HG03442 (cell line): ENCODE measurements at regions not wholly inside any gene's neighbourhood (a gene's known extent, or its start where the extent isn't known, plus 50 kb on each side); places are given as distances from the start of the nearest gene placed in this dataset.

Experiments used
- ATAC-seq: cut with Tn5 transposase; IDR thresholded peaks from one replicate; pipeline ENCODE4 v1.9.1; 2021; ENCODE audit warnings: mild to moderate bottlenecking, moderate library complexity; ENCODE audit not compliant: unreplicated experiment

GRCh38 chr4:153997516-153997915 lies 208.6 kb upstream of the SFRP2 start:
- ATAC-seq = no peak

- ATAC-seq = no peak
Measured at GRCh38 chr4:153989505-153989904, 200.6 kb upstream of the SFRP2 start.

GRCh38 chr4:153988492-153989363 lies 199.8 kb upstream of the SFRP2 start:
- no peak for ATAC-seq

GRCh38 chr4:153987291-153987690 lies 198.4 kb upstream of the SFRP2 start:
- no peak for ATAC-seq

GRCh38 chr4:153976954-153977353 lies 188.1 kb upstream of the SFRP2 start:
- no peak for ATAC-seq

GRCh38 chr4:153974452-153974851 lies 185.6 kb upstream of the SFRP2 start:
- no peak for ATAC-seq

- no peak for ATAC-seq
Measured at GRCh38 chr4:153973942-153974341, 185.1 kb upstream of the SFRP2 start.

- ATAC-seq = no peak
Measured at GRCh38 chr4:153971899-153972298, 183.0 kb upstream of the SFRP2 start.

GRCh38 chr4:153970169-153970568 lies 181.3 kb upstream of the SFRP2 start:
- no peak for ATAC-seq

GRCh38 chr4:153969542-153969941 lies 180.7 kb upstream of the SFRP2 start:
- ATAC-seq = no peak

GRCh38 chr4:153966641-153967040 lies 177.8 kb upstream of the SFRP2 start:
- ATAC-seq = no peak

- ATAC-seq = no peak
Measured at GRCh38 chr4:153963216-153963615, 174.3 kb upstream of the SFRP2 start.

GRCh38 chr4:153962311-153963039 lies 173.6 kb upstream of the SFRP2 start:
- ATAC-seq = no peak

- ATAC-seq = no peak
Measured at GRCh38 chr4:153955327-153955726, 166.4 kb upstream of the SFRP2 start.

GRCh38 chr4:153954654-153955053 lies 165.8 kb upstream of the SFRP2 start:
- no peak for ATAC-seq

- peak; percentile 78 for ATAC-seq
Measured at GRCh38 chr4:153950100-153950979, 161.5 kb upstream of the SFRP2 start.

- no peak for ATAC-seq
Measured at GRCh38 chr4:153948041-153948440, 159.2 kb upstream of the SFRP2 start.

- ATAC-seq = no peak
Measured at GRCh38 chr4:153947124-153947523, 158.2 kb upstream of the SFRP2 start.

- no peak for ATAC-seq
Measured at GRCh38 chr4:153945704-153946103, 156.8 kb upstream of the SFRP2 start.

GRCh38 chr4:153943738-153944415 lies 155.0 kb upstream of the SFRP2 start:
- ATAC-seq = no peak

GRCh38 chr4:153940916-153941315 lies 152.0 kb upstream of the SFRP2 start:
- ATAC-seq = no peak
